Left renal cortex interstitium (tissue), 4 donors: ENCODE measurements at regions not wholly inside any gene's neighbourhood (a gene's known extent, or its start where the extent isn't known, plus 50 kb on each side); places are given as distances from the start of the nearest gene placed in this dataset.

Experiments
- DNase-seq, 4 donors: peaks; one replicate each; pipeline ENCODE4 v3.0.0-alpha.2; 2013; ENCODE audit warnings: low read depth in 4 of 4, low spot score in 2 of 4, missing footprints in 1 of 4

DNA sequence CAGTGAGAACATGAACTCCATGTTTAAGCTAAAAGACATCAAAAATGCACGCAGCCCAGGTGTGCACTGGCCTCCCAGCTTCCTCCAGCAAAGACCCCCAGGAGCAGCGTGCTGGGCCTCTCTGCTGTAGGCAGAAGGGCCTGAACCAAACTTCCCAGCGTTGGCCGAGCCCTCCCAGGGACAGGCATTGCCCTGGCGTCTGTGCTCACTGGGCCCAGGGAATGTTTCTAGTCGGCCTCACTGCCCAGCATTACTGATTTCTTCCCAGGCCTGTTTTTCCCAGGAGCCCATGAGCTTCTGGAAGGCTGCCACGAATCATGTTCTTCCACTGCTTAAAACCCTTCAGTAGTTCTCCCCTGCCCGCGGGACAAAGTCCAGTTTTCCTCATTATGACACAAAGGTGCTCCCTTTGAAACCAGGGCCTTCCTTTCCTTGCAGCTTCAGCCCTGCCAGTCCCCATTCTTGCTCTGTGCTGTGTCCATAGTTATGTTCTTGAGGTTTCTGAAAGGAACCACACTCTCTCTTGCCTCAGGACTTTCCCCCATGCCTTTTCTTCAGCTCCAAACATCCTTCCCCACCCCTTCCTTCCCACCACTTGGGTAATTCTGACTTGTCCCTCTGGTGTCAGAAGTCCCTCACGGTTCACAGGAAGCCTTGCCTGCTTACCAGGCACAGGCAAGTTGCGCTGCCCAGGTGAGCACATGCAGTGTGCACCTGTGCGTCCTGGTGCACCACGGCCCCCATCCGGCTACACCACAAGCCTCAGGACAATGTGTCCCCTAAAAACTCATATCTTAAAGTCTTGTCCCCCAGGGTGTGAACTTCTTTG is 93.4 kb upstream of the ENPP6 start:
- DNase-seq: no peak

- no peak for DNase-seq
Measured at GRCh38 chr4:184310171-184310567, 92.5 kb upstream of the ENPP6 start.

DNA sequence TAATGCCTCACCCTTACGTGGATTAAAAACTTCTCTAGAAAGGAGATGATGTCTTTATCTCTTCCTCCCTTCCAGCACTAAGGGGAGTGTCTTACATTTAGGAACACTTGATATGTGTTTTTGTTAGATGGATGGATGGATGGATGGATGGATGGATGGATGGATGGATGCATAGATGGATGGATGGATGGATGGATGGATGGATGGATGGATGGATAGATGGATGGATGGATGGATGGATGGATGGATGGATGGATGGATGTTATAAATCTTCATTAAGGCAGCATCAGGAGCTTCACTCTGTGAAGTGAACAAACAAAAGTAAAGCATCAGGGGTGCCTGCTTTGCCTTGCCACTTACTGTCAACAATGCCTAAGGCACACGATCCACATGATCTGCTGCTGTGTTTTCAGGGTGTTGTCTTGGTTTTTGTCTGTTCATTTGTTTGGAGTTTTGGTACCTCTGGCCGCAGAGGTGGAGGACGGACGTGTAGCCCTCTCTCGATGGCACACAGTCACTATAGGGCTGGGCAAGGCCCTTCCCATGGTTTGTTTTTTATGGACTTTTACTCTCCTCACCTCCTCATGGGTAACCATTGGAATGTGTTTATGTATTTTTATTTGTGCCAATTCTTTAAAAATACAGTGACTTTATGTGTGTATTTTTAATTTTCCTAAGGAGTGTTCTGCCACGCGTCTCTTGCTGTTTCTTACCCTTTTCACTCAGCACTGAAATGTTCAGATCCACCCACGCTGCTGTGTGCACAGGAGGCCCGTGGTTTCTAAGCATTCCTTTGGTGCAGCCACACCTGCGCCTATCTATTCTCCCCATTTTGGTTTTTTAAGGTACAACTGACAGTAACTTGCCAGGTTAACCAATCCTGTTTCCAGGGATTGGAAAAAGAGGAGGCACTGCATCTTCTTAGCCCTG is 91.8 kb upstream of the ENPP6 start:
- DNase-seq: no peak

GRCh38 chr4:184306949-184307348 is 89.3 kb upstream of the ENPP6 start:
- DNase-seq: no peak

DNA sequence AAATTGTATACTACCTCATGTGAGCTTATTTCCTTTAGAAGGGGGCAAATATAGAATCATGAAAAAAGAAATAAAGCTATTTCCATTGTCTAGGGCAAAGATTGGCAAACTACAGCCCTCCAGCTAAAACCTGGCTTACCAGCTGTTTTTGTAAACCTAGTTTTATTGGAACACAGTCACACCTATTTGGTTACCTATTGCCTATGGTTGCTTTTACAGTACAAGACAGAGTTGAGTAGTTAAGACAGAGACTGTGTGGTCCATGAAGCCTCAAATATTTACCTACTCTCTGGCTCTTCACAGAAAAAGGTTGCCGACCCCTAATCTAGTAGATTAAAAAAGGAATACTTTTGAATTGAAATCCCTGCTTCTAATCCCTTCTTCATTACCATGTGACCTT is 88.8 kb upstream of the ENPP6 start:
- DNase-seq: no peak

- no peak for DNase-seq
Measured at GRCh38 chr4:184300816-184301215, 83.1 kb upstream of the ENPP6 start.

GRCh38 chr4:184298254-184298653 is 80.6 kb upstream of the ENPP6 start:
- DNase-seq: no peak

GRCh38 chr4:184295206-184295605 is 77.5 kb upstream of the ENPP6 start:
- no peak for DNase-seq

DNA sequence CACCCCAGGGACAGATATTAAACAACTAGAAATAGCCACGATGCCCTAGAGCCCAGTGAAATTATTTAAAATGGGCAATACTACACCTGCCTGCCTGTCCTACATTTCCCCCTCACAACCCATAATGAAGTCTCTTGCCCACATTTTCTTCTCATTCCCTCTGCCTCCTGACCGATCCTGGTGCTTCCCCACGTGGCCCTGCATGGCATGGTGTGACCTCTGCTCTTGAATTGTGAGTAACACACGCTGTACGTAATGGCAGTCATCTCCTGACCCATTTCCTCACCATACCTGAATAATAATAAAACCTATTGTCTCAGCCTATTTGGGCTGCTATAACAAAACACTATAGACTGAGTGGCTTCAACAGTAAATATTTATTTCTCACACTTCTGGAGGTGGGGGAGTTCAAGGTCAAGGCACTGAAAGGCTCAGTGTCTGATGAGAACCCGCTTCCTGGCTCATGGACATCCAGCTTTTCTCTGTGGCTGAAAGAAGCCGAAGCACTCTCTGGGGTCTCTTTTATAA is 77.0 kb upstream of the ENPP6 start:
- no peak for DNase-seq

DNA sequence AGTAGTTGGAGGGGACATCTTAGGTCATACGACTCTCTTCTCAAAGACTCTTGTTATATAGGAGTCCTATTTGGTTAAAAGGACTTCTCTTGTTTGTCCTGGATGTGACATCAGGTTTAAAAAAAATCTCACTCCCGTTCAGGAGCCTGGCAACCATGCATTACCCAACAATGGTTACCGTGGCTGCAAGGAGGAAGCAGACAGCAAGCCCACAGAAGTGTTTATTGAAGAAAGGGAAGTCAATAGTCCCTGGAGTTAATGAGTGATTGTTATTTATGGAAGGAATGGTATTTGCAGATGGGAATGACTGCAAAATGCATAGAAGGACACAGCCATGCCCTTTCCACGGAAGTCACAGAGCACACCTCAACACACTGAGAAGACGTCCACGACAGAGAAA is 75.9 kb upstream of the ENPP6 start:
- no peak for DNase-seq

DNA sequence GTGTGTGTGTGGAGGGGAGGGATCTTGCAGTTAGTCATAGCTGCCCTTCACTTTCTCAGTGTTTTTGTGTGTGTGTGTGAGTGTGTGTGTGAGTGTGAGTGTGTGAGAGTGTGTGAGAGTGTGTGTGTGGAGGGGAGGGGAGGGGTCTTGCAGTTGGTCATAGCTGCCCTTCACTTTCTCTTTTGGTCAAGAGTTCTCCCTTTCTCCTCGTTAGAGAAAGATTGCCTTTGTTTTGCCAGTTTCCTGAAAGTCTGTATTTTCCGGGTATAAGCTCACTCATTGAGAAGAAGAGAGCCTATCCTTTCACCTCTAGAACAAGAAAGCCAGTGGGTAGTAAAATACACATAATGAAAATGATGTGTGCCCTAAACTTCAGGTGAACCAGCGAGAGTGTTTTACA is 75.2 kb upstream of the ENPP6 start:
- no peak for DNase-seq

DNA sequence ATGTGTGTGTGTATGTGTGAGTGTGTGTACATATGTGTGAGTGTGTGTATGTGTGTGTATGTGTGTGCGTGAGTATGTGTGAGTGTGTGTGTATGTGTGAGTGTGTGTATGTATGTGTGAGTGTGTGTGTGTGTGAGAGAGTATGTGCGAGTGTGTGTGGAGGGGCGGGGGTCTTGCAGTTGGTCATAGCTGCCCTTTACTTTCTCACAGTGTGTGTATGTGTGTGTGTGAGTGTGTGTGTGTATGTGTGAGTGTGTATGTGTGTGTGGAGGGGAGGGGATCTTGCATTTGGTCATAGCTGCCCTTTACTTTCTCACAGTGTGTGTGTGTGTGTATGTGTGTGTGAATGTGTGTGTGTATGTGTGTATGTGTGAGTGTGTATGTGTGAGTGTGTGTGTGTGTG is 74.8 kb upstream of the ENPP6 start:
- DNase-seq: no peak

- DNase-seq: no peak
Measured at GRCh38 chr4:184289179-184289535, 71.5 kb upstream of the ENPP6 start.

GRCh38 chr4:184288451-184289178 is 70.9 kb upstream of the ENPP6 start:
- no peak for DNase-seq

DNA sequence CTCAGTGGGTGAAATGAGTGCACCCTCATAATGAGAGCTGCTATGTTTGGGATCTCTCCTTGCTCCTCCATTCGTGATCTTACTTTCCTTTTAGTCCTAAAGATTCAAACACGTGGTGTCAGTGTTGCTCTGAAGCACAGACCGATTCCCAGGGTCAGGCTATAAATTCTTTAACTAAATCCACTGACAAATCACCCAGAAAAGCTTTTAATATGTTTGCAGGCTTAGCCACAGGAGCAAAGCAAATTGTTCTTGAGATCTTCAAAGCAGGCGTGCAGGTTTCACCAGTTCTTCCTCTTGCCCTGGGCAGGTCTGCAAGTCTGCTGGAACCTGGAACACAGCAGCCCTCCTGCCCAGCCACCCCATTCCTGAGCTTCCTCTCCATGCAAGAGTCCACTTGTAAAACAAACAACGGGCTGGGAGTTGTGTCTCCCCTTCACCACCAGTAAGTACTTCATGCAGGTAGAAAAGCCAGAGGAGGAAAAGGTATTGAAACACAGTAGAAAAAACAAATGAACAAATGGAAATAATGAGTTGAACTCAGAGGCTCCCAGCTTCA is 70.1 kb upstream of the ENPP6 start:
- peak; percentile 30 to 50 (median 36) for DNase-seq

DNA sequence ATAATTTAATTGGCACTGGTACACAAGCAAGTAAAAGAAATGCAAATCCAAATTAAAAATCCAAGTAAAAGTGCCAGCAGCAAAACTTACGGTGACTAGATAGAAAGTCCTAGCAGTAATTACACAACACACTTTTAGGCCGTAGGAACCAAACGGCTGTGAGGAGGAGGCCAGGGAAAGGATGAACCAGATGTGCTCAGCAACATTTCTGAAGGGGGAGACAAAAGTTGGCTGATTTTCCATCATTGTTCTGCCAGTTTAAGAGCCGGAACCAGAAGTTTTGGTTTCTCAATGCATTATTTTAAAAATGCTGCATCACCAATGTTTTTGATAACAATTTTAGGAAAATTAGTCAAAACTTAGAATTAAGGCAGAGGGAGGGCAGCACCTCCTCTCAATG is 68.7 kb upstream of the ENPP6 start:
- DNase-seq: no peak

- no peak for DNase-seq
Measured at GRCh38 chr4:184284742-184285141, 67.1 kb upstream of the ENPP6 start.

DNA sequence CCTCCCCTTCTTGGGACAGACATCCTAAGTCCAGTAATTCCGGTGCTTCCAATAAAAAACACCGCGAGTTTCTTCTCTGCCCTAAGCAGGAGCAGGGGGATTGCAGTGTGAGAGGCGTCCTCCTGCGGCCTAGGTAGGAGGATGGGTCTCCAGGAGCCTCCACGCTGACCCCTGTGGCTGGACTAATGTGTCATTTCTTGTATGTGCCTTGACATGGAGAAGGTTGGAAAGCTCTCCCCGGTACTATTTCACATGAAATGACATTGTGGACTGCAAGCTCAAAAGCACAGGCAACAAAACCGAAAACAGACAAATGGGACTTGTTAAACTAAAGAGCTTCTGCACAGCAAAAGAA is 66.6 kb upstream of the ENPP6 start:
- DNase-seq: no peak

- no peak for DNase-seq
Measured at GRCh38 chr4:184283659-184284335, 66.1 kb upstream of the ENPP6 start.
